HG03439 (cell line): ENCODE measurements at regions not wholly inside any gene's neighbourhood (a gene's known extent, or its start where the extent isn't known, plus 50 kb on each side); places are given as distances from the start of the nearest gene placed in this dataset.

Experiments
- ATAC-seq: cut with Tn5 transposase; IDR thresholded peaks from one replicate; pipeline ENCODE4 v1.9.1; 2021; ENCODE audit warnings: mild to moderate bottlenecking, moderate library complexity; ENCODE audit not compliant: unreplicated experiment

DNA sequence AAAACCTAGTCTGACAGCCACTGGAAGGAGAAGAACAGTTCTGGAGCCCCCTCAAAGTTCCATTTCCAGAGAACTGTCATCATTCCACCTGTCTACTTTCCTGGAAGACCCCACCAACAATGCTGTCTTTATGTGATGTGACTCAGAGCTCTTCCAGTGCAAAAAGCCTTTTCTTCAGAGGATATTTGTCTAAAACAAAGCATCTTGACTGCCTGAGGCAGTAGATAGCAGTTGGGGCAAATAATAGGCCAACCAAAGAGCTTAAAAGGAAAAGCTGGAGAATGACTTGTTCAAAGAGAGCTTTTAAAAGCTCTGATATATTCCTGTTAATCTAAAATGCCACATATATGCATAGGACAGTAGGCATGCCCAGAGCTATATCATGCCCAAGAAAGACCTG lies 62.6 kb downstream of the MIS18A start:
- no peak for ATAC-seq

DNA sequence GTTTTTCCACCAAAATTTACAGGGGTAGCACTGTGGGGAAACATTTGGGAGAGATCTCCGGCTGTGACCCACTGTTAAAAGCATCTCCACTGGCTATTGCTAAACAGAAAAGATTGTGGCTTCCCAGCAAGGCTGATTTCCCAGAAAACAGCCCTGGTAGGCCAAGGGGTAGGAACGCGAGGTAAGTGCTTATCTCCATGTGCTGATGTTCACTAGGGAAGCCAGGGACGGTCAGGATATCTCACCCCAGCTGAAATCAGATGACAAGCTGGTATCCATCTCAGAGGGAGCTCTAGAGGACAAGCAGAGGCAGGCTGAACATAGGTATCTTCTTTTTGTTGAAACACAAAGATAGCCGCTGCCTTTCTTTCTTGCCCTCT lies 63.6 kb downstream of the MIS18A start:
- ATAC-seq, result no peak

- no peak for ATAC-seq
Observed at GRCh38 chr21:32214654-32215305, 64.1 kb downstream of the MIS18A start.

GRCh38 chr21:32212116-32212515 lies 66.7 kb downstream of the MIS18A start:
- ATAC-seq, result no peak

- no peak for ATAC-seq
Observed at GRCh38 chr21:32211306-32211705, 67.5 kb downstream of the MIS18A start.

- no peak for ATAC-seq
Observed at GRCh38 chr21:32209580-32209979, 69.3 kb downstream of the MIS18A start.

DNA sequence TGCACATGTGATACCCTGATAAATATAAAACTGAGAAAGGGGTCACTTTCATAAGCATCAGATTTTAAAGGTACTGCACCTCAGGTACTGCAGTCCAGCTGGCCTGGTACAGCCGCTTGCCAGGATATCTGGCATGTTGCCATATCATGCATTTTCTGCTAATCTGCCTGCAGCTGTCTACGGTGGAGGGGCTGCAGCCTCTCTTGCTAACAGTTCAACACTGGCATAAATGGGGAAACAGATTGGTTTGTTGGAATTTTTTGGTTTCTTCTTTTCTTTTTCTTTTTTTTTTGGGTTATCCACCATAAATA lies 71.5 kb downstream of the MIS18A start:
- ATAC-seq, result no peak

DNA sequence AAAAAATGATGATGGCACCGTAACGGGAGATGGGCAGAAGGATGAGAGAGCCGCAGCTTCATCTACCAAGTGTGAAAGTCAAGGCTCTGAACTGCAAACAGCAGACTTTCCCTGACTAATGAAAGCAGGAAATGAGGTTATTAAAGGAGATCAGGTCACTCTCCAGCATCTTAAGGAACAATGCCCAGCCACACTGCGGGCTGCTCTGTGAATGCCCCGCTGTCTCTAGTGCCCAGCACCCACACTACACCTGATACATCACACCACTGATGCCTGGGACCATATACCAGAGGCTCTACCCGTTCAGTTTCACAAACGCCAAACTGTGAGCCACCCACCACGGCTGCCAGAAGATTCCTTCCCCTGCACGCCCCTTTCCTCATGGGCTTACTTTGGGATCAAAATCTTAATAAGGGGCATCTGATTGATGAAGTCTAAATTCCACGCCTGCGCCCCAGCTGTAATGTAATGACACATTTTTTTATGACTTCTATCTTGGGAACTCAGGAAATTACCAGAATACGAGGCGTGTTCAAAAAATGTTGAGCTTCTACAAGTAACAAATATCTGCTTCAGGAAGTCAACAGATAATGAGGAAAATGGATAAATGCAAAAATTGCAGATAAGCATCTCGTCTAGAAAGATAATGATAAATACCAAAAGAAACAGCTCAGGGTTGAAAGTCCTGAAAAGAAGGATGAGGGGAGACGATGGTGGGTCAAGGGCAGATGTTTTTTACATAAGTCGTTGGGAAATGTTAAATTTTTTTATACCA lies 72.0 kb downstream of the MIS18A start:
- no peak for ATAC-seq

DNA sequence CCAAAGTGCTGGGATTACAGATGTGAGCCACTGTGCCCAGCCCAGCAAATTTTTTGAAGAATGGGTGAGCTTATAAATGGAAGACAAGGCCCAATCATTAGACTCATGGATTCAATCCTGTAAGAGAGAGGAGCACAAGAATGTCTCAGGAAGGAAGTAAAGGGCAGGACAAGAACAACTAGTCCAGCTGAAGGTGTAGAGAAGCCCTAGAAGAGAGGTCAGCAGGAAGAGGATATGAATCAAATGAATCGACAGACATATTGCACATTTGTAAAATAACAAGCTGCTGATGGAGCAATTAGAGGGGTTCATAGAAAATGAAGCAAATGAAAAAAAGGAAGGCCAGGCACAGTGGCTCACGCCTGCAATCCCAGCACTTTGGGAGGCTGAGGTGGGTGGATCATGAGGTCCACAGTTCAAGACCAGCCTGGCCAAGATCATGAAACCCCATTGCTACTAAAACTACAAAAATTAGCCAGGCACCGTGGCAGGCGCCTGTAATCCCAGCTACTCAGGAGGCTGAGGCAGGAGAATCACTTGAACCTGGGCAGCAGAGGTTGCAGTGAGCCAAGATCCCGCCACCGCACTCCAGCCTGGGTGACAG lies 74.9 kb downstream of the MIS18A start:
- ATAC-seq, result no peak

DNA sequence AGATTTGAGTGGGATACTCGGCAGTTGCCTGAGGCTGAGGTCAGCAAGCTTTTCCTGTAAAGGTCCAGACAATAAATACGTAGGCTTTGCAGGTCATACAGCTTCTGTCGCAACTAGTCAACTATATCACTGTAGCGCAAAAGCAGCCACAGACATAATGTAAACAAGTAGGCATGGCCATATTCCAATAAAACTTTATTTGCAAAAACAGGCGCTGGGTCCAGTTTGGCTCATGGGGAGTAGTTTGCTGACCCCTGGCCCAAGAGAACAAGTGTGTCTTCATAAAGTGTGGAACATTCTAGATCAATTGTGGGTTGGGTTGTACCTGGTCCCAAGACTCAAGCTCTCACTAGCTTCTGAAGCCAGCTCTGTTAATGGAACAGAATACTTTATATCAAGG lies 78.8 kb downstream of the MIS18A start:
- ATAC-seq, result no peak

DNA sequence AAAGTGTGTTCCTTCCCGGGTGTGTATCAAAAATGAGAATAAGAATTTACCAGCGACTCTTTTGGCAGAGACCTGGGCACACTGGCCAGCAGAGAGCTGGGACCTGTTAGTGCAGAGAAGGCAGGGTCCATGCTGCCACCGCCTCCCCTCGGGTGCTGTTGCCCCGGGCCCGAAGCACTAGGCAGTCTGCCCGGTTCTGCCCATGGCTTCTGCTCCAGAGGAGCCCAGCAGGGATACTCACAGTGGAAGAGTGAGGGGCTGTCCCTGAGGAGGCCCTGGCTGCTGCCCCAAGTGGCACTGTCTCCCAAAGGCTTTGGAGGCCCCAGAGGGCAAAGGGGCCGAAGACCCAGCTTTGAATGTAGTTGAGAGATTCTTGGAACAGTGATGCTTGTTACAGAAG lies 80.5 kb downstream of the MIS18A start:
- no peak for ATAC-seq

DNA sequence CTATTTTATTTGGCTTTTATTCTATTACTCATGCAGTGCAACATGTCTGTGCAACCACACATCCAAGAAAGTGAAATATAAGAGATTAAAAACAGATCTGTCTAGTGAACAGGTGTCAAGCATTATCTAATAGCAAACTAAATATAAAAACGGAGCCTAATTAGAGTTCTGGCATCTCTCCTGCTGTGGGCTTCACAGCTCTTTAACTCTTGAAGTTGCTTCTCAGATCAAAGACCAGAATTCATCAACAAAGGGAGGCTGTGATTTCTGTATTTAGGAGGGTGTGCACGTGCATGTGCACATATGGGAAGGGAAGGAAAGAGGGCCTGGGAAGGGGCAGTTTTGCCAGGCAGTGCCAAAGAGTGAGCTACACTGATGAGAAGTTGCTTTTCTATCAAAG lies 81.0 kb downstream of the MIS18A start:
- ATAC-seq, result no peak

DNA sequence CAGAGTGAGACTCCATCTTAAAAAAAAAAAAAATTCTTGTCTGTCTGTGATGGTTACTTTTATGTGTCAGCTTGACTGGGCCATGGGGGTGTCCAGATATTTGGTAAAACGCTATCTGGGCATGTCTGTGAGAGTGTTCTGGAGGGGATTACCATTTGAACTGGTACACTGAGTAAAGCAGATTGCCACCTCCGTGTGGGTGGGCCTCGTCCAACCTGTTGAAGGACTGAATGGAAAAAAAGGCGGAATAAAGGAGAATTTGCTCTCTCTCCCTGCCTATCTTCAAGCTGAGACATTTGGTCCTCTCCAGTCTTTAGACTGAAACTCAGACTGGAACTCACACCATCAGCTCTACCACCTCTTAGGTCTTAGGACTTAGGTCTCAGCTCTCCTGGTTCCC lies 82.8 kb downstream of the MIS18A start:
- no peak for ATAC-seq

- no peak for ATAC-seq
Observed at GRCh38 chr21:32193098-32193465, 85.8 kb downstream of the MIS18A start.

DNA sequence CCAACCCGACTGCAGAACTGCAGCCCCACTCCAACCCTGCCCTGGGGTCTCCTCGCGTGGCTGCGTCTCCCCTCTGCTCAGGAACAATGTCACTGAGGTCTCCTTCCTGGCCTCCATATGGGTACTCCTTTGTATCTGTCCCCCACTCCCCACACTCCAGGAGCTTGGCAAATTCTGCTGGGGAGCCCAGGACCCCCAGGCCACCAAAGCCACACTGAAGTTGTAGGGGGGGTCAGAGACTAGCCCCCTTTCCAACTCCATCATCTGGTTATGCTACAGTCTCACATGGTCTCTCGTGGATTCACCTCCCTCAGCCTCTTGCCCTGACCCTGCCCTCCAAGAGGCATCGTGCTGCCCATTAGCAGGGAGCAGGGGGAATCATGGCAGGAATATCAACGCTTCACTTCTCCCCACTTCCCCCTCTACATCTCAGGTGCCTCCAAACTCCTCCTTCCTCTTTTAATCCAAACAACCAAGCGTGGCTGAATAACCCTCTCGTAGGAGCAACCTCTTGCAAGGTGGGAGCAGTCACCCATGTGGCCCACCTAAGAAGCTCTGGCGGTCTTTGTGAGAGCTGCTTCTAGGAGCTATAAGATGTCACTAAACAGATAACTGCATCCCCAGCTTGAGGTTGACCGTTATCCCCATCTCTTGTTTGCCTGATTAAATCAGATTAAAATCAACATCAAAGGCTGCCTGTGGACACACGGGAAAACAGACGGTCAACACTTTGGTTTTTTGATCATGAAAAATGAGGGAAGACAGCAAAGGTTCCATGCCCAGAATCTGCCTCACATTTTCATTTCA lies 86.4 kb downstream of the MIS18A start:
- no peak for ATAC-seq

GRCh38 chr21:32190493-32191144 lies 88.2 kb downstream of the MIS18A start:
- no peak for ATAC-seq

GRCh38 chr21:32189688-32190483 lies 89.0 kb downstream of the MIS18A start:
- no peak for ATAC-seq

DNA sequence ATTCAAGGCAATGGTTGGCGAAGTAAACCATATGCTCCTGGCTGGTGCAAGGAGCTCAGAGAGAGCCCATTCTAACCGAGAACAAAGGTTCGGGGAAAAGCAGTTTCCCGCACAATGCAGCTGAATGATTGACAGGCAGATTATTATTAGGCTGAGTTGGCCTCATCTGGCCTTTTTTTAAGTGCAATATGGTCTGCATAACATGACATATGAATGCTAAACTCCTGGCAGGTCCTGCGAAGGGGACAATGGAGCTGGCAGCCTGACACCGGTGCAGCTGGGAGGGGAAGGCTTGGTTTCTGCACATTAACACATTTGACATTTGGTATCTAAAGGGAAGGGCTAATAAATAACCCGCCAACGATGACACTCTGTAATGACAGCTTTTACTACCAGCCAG lies 92.0 kb downstream of the MIS18A start:
- no peak for ATAC-seq

DNA sequence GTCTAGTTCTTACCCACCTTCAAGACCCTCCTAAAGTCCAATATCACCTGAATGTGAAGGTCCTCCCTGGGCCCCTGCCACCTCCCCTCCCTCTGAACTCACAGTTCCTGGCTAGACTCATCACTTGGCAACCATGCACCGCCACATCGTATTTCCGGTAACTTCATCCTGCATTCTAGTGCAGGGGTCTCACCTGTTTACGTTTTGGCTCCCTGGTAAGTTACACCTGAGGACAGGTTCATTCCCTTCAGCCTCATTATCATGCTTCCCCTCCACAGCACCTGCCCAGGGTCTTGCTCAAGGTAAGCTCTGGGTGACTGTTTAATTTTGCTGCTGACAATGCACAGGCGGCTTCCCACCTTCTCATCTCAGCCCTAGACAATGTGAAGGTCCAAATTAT lies 93.1 kb downstream of the MIS18A start:
- no peak for ATAC-seq

- no peak for ATAC-seq
Observed at GRCh38 chr21:32185103-32185502, 93.7 kb downstream of the MIS18A start.
